A673 (cell line): ENCODE measurements at regions not wholly inside any gene's neighbourhood (a gene's known extent, or its start where the extent isn't known, plus 50 kb on each side); places are given as distances from the start of the nearest gene placed in this dataset.

Experiments used
- EZH2 ChIP-seq: fragments of 200-600 bp; sonication (generic); IDR thresholded peaks from 2 replicates; pipeline ENCODE4 v1.6.1; 2017; ENCODE audit warnings: borderline replicate concordance, low read depth, mild to moderate bottlenecking, mixed read lengths, antibody characterized with exemption, low read length; ENCODE audit not compliant: poor library complexity, severe bottlenecking
- TF ChIP-seq, protein P1 (sequence below): fragments of 300-800, 200-600 bp; sonication (generic); conservative IDR thresholded peaks from 2 replicates; pipeline ENCODE4 v1.5.1; 2017; ENCODE audit warnings: low read depth, mild to moderate bottlenecking, antibody characterized with exemption, low read length, moderate library complexity, mixed read lengths

GRCh38 chr22:42326301-42326700, 55.8 kb upstream of the TCF20 start:
- TF ChIP-seq, protein P1, sequence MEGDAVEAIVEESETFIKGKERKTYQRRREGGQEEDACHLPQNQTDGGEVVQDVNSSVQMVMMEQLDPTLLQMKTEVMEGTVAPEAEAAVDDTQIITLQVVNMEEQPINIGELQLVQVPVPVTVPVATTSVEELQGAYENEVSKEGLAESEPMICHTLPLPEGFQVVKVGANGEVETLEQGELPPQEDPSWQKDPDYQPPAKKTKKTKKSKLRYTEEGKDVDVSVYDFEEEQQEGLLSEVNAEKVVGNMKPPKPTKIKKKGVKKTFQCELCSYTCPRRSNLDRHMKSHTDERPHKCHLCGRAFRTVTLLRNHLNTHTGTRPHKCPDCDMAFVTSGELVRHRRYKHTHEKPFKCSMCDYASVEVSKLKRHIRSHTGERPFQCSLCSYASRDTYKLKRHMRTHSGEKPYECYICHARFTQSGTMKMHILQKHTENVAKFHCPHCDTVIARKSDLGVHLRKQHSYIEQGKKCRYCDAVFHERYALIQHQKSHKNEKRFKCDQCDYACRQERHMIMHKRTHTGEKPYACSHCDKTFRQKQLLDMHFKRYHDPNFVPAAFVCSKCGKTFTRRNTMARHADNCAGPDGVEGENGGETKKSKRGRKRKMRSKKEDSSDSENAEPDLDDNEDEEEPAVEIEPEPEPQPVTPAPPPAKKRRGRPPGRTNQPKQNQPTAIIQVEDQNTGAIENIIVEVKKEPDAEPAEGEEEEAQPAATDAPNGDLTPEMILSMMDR: no peak
- TF ChIP-seq EZH2: no peak
